ENCODE measurements at regions not wholly inside any gene's neighbourhood (a gene's known extent, or its start where the extent isn't known, plus 50 kb on each side); places are given as distances from the start of the nearest gene placed in this dataset.

DNA sequence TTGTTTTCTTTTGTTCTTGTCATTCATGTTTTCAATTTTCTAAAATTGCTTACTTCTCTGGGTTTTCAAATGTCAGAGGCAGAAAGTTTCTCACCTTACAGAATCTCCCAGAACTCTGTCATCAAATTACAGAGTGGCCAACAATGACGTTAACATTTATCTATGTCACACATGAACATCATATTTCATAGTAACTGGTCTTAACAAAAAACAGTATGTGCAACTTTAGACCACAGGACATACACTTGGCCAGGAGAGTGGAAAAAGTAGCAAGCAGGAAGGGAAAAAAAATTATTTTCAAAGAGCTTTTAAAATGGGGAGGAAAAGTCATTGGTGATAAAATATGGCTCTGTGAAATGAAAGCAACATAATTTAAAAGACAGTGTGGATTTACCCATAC is 426.5 kb downstream of the MED13L start:
- Mint-ChIP-seq H3K27ac (ENCODE audit: unreplicated experiment) (no peak overlapping the region), H3K4me3 (ENCODE audit: unreplicated experiment) (no peak overlapping the region), H3K27me3 (ENCODE audit: unreplicated experiment) (no peaks in the 10 kb centered on the region), H3K36me3 (ENCODE audit: unreplicated experiment) (no peaks in the 10 kb centered on the region), H3K4me1 (ENCODE audit: unreplicated experiment) (no peaks in the 10 kb centered on the region), H3K9me3 (ENCODE audit: unreplicated experiment) (no peaks in the 10 kb centered on the region)
- TF ChIP-seq, protein P1, sequence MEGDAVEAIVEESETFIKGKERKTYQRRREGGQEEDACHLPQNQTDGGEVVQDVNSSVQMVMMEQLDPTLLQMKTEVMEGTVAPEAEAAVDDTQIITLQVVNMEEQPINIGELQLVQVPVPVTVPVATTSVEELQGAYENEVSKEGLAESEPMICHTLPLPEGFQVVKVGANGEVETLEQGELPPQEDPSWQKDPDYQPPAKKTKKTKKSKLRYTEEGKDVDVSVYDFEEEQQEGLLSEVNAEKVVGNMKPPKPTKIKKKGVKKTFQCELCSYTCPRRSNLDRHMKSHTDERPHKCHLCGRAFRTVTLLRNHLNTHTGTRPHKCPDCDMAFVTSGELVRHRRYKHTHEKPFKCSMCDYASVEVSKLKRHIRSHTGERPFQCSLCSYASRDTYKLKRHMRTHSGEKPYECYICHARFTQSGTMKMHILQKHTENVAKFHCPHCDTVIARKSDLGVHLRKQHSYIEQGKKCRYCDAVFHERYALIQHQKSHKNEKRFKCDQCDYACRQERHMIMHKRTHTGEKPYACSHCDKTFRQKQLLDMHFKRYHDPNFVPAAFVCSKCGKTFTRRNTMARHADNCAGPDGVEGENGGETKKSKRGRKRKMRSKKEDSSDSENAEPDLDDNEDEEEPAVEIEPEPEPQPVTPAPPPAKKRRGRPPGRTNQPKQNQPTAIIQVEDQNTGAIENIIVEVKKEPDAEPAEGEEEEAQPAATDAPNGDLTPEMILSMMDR (IDR thresholded peaks at IDR 0.05), result no peak
- DNase-seq (ENCODE audit: extremely low spot score, unreplicated experiment), result no peak

DNA sequence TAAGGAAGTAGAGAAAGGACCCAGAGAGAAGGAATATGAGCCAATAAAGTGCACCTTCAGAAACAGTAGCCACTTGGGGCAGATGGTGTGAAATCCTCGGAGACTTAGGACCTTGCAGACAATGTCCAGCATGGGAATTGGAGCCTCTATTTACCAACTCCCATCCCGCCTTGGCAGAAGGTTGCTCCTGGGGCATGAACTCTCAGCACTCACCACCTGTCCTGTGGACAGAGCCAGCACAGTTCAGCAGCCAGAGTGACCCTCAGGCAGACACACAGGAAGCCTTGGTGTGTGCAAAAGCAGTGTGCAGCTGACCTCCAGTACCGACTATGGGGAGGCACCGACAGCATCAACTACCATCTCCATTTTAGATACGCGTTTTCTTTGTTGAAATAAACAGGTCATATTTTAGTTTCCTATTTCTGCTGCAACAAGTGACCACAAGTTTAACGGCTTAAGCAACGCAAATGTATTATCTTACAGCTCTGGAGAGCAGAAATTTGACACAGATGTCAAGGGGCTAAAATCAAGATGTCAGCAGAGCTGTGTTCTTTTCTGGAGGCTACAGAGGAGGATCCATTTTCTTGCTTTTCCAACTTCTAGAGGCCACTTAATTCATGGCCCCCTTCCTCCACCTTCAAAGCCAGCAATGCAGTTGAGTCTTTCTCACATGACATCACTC is 428.1 kb downstream of the MED13L start:
- H3K27ac Mint-ChIP-seq (ENCODE audit: unreplicated experiment), result no peak overlapping the region
- no peaks in the 10 kb centered on the region for H3K9me3 Mint-ChIP-seq (ENCODE audit: unreplicated experiment)
- TF ChIP-seq, protein P1 (IDR thresholded peaks at IDR 0.05), result no peak
- no peak overlapping the region for H3K4me3 Mint-ChIP-seq (ENCODE audit: unreplicated experiment)
- H3K36me3 Mint-ChIP-seq (ENCODE audit: unreplicated experiment), result no peaks in the 10 kb centered on the region
- DNase-seq (ENCODE audit: extremely low spot score, unreplicated experiment), result no peak
- no peaks in the 10 kb centered on the region for H3K27me3 Mint-ChIP-seq (ENCODE audit: unreplicated experiment)
- no peaks in the 10 kb centered on the region for H3K4me1 Mint-ChIP-seq (ENCODE audit: unreplicated experiment)

DNA sequence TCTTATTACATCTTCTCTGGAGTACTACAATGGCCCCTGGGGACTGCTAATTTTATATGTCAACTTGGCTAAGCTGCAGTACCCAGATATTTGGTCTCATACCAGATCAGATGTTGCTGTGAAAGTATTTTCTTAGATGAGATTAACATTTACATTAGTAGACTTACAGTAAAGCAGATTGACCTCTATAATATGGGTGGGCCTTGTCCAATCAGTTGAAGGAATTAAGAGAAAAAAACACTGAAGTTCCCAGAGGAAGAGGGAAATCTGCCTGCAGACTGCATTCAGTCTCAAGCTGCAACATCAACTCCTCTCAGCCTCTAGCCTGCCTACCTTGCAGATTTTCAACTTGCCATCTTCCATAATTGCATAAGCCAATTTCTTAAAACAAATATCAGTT is 430.1 kb downstream of the MED13L start:
- Mint-ChIP-seq H3K27ac (ENCODE audit: unreplicated experiment) (no peak overlapping the region), H3K9me3 (ENCODE audit: unreplicated experiment) (no peaks in the 10 kb centered on the region), H3K27me3 (ENCODE audit: unreplicated experiment) (no peaks in the 10 kb centered on the region), H3K36me3 (ENCODE audit: unreplicated experiment) (no peaks in the 10 kb centered on the region), H3K4me1 (ENCODE audit: unreplicated experiment) (no peaks in the 10 kb centered on the region), H3K4me3 (ENCODE audit: unreplicated experiment) (no peak overlapping the region)
- TF ChIP-seq, protein P1 (IDR thresholded peaks at IDR 0.05), result no peak
- DNase-seq (ENCODE audit: extremely low spot score, unreplicated experiment), result no peak

DNA sequence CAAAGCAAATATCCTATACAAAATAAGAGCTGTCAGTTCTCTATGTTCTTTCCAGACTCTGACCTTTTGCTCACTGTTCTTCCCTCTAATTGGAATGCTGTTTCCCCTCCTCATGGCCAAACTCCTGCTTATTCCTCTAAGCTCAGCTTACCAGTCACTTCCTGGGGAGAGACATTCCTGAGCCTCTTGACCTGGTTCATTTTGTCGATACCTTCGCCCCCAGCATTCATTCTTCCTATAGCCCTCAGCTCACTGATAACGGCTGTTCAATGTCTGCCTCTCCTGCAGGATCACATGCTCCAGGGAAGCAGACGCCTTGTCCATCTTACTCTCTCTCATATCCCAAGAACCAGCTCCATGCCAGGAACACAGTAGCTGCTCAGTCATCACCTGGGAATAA is 431.0 kb downstream of the MED13L start:
- no peak for DNase-seq (ENCODE audit: extremely low spot score, unreplicated experiment)
- TF ChIP-seq, protein P1 (IDR thresholded peaks at IDR 0.05), result no peak
- Mint-ChIP-seq H3K4me3 (ENCODE audit: unreplicated experiment) (no peak overlapping the region), H3K27me3 (ENCODE audit: unreplicated experiment) (no peaks in the 10 kb centered on the region), H3K27ac (ENCODE audit: unreplicated experiment) (no peak overlapping the region), H3K9me3 (ENCODE audit: unreplicated experiment) (no peaks in the 10 kb centered on the region), H3K36me3 (ENCODE audit: unreplicated experiment) (no peaks in the 10 kb centered on the region), H3K4me1 (ENCODE audit: unreplicated experiment) (no peaks in the 10 kb centered on the region)

DNA sequence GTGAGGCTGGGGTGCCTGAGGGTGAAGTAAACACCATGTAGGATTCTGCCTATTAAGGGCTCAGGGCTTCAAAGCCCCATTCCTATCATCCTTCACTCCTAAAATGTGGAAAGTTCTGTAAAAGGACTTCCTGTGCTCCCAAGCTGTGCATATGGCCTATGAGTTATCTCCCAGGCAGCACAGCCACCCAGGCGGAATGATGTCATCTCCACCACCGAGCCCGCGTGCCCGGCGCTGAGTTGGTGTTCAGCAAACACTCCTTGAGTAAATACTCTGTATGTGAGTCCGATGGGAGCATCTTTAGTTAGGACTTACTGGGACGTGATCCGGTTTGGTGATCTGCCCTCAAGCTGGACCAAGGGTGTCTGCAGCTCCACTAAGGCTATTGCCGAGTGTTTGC is 437.3 kb downstream of the MED13L start:
- Mint-ChIP-seq H3K4me3 (ENCODE audit: unreplicated experiment) (no peak overlapping the region), H3K27me3 (ENCODE audit: unreplicated experiment) (no peaks in the 10 kb centered on the region), H3K36me3 (ENCODE audit: unreplicated experiment) (no peaks in the 10 kb centered on the region), H3K4me1 (ENCODE audit: unreplicated experiment) (no peaks in the 10 kb centered on the region), H3K27ac (ENCODE audit: unreplicated experiment) (no peak overlapping the region), H3K9me3 (ENCODE audit: unreplicated experiment) (no peaks in the 10 kb centered on the region)
- TF ChIP-seq, protein P1 (IDR thresholded peaks at IDR 0.05), result no peak
- no peak for DNase-seq (ENCODE audit: extremely low spot score, unreplicated experiment)
